HG03108 (cell line): ENCODE measurements at regions not wholly inside any gene's neighbourhood (a gene's known extent, or its start where the extent isn't known, plus 50 kb on each side); places are given as distances from the start of the nearest gene placed in this dataset.
"Not testable (repeated sequence)": the region's sequence is repeated elsewhere in the genome, so short reads cannot be mapped to it uniquely, and the experiment has no call there.

ENCODE experiments used
- ATAC-seq: cut with Tn5 transposase; IDR thresholded peaks from one replicate; pipeline ENCODE4 v1.9.1; 2021; ENCODE audit warnings: moderate library complexity; ENCODE audit not compliant: unreplicated experiment

DNA sequence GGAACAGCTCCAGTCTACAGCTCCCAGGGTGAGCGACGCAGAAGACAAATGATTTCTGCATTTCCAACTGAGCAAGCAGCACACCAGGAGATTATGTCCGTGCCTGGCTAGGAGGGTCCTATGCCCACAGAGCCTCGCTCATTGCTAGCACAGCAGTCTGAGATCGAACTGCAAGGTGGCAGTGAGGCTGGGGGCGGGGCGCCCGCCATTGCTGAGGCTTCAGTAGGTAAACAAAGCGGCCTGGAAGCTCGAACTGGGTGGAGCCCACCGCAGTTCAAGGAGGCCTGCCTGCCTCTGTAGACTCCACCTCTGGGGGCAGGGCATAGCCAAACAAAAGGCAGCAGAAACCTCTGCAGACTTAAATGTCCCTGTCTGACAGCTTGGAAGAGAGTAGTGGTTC lies 198.0 kb upstream of the DIAPH2 start:
- not testable (repeated sequence) for ATAC-seq

DNA sequence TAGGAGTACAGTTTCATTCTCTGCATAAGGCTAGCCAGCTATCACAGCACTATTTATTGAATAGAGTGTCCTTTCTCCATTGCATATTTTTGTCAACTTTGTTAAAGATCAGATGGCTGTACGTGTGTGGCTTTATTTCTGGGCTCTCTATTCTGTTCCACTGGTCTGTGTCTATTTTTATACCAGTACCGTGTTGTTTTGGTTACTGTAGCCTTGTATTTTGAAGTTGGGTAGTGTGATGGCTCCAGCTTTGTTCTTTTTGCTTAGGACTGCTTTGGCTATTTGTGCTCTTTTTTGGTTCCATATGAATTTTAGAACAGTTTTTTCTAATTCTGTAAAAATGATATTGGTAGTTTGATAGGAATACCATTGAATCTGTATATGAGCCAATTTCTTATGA lies 182.1 kb upstream of the DIAPH2 start:
- no peak for ATAC-seq

GRCh38 chrX:96529386-96529785 lies 155.3 kb upstream of the DIAPH2 start:
- not testable (repeated sequence) for ATAC-seq

- ATAC-seq: no peak
These were observed 146.4 kb upstream of the DIAPH2 start for GRCh38 chrX:96538104-96538725.

GRCh38 chrX:96540111-96540631 lies 144.5 kb upstream of the DIAPH2 start:
- no peak for ATAC-seq

DNA sequence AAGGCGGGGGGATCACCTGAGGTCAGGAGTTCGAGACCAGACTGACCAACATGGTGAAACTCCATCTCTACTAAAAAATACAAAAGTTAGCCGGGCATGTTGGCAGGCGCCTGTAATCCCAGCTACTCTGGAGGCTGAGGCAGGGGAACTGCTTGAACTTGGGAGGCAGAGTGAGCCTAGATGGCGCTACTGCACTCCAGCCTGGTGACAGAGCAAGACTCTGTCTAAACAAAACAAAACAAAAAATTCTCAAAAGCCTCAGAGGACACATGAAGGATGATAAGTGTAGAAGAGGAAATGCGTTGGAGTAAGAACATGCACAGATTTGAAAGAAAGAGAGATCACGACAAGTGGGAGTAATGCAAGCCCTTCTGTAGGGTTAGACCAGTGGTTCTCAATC lies 138.4 kb upstream of the DIAPH2 start:
- not testable (repeated sequence) for ATAC-seq

DNA sequence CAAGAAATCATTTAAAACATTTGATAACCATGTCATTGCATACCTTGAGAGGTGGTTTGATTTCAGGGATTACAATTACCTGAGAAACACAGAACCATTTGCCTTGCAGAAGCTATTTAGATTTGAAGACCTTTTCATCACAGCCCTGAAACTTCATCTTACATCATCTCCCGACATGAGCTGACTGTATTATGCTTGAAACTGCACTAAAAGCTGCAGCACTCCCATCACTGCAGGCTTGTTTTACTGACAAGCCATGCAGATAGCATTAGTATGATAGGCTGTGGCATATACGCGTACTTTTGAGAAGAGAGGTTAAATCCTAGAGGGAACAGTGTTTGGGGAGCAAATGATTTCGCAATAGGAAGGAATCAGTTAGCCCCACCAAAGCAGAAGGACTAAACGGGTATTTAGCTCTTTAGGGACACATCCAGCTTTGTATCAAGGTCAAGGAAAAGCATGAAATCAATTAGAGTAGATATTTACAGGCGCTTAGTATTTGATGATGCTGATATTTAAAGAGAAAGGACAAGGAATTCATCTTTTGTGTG lies 133.2 kb upstream of the DIAPH2 start:
- no peak for ATAC-seq

DNA sequence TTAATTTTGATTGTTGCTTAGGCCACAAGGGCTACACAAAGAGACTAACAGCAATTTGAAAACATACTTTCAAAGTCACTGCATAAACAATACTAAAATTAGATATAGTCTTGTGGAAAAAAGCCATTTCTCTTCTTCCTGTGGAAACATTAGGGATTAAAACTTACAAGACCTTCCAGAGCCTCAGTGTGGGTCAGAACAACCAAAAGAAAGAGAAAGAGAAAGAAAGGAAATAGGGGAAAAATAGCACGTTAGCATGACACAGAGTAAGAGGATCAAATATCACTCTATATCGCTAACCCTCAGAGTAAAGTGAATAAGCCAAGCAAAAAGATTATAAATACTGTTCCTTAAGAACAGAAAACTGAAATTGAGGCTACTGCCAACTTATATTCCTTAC lies 127.8 kb upstream of the DIAPH2 start:
- ATAC-seq: no peak

- ATAC-seq: not testable (repeated sequence)
These were observed 123.5 kb upstream of the DIAPH2 start for GRCh38 chrX:96561129-96561528.

DNA sequence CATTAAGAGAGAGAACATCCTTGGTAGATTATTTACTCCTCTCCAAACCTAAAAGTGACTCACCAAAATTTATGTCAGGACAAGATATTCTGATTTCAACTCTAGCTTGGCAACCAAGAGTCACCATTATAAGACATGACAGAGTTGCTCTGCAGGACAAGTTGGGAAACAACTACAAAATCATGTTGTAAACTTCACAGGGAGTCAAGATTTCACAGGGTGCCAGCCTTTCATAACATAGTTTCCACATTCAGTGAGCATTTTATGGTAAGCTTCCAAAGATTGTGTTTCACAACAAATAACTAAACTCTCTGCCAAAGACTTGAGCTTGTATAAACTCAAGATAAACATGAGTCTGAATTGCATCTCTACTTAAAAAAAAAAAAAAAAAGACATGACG lies 121.0 kb upstream of the DIAPH2 start:
- no peak for ATAC-seq

GRCh38 chrX:96564595-96564994 lies 120.0 kb upstream of the DIAPH2 start:
- no peak for ATAC-seq

GRCh38 chrX:96566878-96567277 lies 117.8 kb upstream of the DIAPH2 start:
- ATAC-seq: no peak

DNA sequence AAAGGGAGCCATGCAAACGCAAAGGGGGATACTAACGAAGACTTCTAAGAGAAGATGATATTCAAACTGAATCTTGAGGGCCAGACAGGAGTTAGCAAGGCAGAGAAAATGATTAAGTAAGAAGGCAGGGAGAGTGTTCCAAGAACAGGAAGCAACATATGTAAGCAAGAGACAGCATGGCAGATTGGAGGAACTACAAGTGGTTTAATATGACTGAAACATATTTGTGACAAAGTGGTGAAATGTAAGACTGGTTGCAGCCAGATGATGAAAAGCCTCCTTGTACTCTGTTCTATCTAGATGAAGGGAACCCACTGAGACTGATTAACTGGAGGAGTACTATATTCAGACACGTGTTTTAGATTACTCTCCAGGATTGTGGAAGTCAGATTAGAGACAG lies 116.6 kb upstream of the DIAPH2 start:
- ATAC-seq: no peak

DNA sequence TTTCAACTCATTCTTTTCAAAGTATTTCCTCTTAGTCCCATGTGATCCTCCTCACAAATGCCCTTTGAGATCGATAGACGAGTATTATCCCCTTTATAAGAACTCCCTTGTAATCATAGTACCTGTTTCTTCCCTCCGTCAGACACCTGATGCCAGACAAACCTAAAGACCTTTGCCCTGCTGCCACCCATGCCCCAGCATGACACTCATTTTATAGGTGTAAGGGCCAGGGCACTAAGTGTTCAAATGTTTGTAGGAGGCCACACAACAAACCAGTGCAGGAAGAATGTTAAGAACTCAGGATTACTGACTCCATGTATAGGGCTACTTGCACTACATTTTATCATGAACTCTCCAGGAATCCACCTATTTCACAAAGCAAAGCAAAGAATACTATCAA lies 115.6 kb upstream of the DIAPH2 start:
- ATAC-seq: no peak

DNA sequence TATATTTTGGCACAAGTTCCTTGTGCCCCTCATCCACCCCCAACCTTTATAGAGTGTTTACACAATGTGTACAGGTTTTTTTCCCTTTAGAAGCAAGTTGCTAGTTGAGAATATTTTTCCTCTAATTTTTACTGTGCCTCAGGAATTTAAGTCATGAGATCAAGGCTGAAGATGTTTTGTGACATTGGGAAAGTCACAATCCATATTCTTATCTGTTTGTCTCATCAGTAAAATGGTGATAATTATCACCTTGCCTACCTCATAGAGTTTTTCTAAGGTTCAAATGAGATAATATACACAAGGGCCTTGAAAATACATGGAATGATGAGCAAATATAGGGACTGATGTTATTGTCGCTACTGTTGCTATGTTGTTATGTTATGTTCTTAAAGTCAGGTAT lies 109.6 kb upstream of the DIAPH2 start:
- ATAC-seq: no peak

DNA sequence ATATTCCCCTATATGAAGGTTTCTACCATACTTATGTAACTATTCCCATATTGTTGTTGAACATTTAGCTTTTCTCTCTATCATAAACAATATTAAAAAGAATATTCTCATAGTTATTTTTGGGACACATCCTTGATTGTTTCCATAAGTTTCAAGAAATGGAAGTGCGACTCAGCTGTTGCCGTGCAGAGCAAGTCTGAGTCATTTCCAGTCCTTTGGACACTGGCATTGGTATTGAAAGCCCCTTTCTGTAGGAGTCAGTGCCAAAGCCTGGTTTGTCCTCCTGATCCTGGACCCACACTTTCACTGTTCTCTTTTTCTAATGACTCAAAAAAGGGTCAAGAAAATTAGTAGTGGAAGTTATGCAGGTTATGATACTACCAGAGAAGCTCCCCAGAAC lies 108.3 kb upstream of the DIAPH2 start:
- ATAC-seq: no peak

DNA sequence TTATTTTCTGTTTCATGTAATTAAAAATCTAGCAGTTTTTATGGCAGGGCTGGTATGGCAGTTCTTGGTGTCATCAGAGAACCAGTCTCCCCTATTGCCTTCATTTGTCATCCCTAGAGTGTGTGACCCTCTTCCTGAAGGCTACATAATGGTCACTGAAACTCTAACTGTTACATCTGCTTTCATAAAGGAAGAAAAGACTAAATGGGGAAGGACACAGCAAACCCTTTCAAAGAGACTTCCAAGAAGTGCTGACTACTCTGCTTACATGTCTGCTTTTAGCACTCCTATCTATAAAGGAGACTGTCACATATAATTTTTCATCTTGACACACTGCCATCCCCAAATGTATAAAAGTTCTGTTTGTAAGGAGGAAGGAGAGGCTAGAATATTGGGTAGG lies 105.9 kb upstream of the DIAPH2 start:
- no peak for ATAC-seq

DNA sequence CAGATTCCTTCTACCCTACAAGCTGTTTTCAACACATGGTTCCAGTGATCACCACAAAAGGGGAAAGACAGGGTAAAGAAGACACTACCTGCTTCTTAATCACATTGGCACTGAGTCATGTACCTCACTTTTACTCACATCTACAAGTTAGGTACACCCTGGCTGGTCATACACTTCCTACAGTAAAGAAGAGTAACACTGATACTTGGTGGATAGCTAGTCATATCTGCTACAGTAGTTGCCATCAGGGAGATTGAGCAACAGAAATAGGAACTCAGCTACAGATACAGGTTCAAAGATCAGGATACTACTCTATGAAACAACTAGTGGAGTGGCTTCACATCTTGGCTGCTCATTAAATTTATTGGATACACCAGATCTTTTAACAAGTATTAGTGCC lies 105.4 kb upstream of the DIAPH2 start:
- no peak for ATAC-seq

GRCh38 chrX:96590403-96590802 lies 94.2 kb upstream of the DIAPH2 start:
- ATAC-seq: no peak

GRCh38 chrX:96591421-96591820 lies 93.2 kb upstream of the DIAPH2 start:
- no peak for ATAC-seq

GRCh38 chrX:96597847-96598246 lies 86.8 kb upstream of the DIAPH2 start:
- not testable (repeated sequence) for ATAC-seq

- no peak for ATAC-seq
These were observed 72.9 kb upstream of the DIAPH2 start for GRCh38 chrX:96611619-96612362.
